Heart left ventricle (tissue), 13 donors: ENCODE measurements at regions not wholly inside any gene's neighbourhood (a gene's known extent, or its start where the extent isn't known, plus 50 kb on each side); places are given as distances from the start of the nearest gene placed in this dataset.

Experiments used
- CTCF ChIP-seq, 12 donors: fragments of 200-600 bp; sonication (generic) in 4 of 12; IDR thresholded peaks; one replicate each; pipeline versions ENCODE4 v1.5.0 to v1.8.0; 2018 to 2022; ENCODE audit warnings: antibody characterized with exemption in 12 of 12, mild to moderate bottlenecking in 5 of 12
- POLR2A ChIP-seq, 2 donors: fragments of 450-650 bp; IDR thresholded peaks; one replicate each; pipeline ENCODE4 v1.6.1; 2017; ENCODE audit warnings: antibody characterized with exemption in 2 of 2, mild to moderate bottlenecking in 2 of 2, moderate library complexity in 2 of 2
- donor health status: ischemic (EF 13 %, LVEDD 7.1; RV severe dilation, severe dysfunction).
- donor health status: DM: no; HTN: yes; CAD: no.
- donor health status: DM: no; HTN: no; CAD: no.
- donor health status: ischemic (EF 25% LVEDD 6.9; RV normal size, moderate dysfunction).
- donor health status: ischemic (EF 25% LVEDD 5.7; RV mildly dilated, moderate dysfunction).
- donor health status: ischemic (EF 35%, LVEDD 5.7; RV mildly dilated, moderate dysfunction).
- donor health status: nonischemic (EF 11% LVEDD 7.7; RV severe dilation, severe dysfunction).
- donor health status: DM: yes; HTN: yes; CAD: no.
- donor health status: PGD.
- donor health status: ischemic (EF 29% LVEDD 5.4; RV normal size, mild dysfunction).
- donor health status: nonischemic (EF 23%, LVEDD 6.1; RV moderate dilation, normal function).

- TF ChIP-seq CTCF (IDR thresholded peaks at IDR 0.05) (no peak), POLR2A (IDR thresholded peaks at IDR 0.05) (no peak)
Measured at GRCh38 chr16:86217891-86218270, 292.4 kb upstream of the FOXF1 start.
